Cardiac muscle cell (in vitro differentiated cells and primary cell): ENCODE measurements at regions not wholly inside any gene's neighbourhood (a gene's known extent, or its start where the extent isn't known, plus 50 kb on each side); places are given as distances from the start of the nearest gene placed in this dataset.
A peak's percentile ranks its signal among the peaks of the same experiment; 100 is the strongest.
"Not testable (repeated sequence)": the region's sequence is repeated elsewhere in the genome, so short reads cannot be mapped to it uniquely, and the experiment has no call there.

ENCODE experiments used
- DNase-seq, 2 donors: peaks; one replicate each; pipeline versions ENCODE4 v3.0.0 to v3.0.0-alpha.2; 2010 to 2017; ENCODE audit warnings: low read depth in 1 of 2, low spot score in 1 of 2
- H3K27ac ChIP-seq: fragments of 200-600 bp; sonication (generic); 2 replicates; pipeline ENCODE4 v1.5.1; 2016
- H3K27me3 ChIP-seq: fragments of 200-600 bp; sonication (generic); 2 replicates; pipeline ENCODE4 v1.6.0; 2016; ENCODE audit warnings: control low read depth
- H3K36me3 ChIP-seq: fragments of 200-600 bp; sonication (generic); 2 replicates; pipeline ENCODE4 v1.5.1; 2016; ENCODE audit warnings: control low read depth
- H3K4me1 ChIP-seq: fragments of 200-600 bp; sonication (generic); 2 replicates; pipeline ENCODE4 v1.8.1; 2017; ENCODE audit warnings: low read depth, mild to moderate bottlenecking, mixed run types
- H3K4me3 ChIP-seq: fragments of 200-600 bp; sonication (generic); 2 replicates; pipeline ENCODE4 v1.5.1; 2016; ENCODE audit warnings: mild to moderate bottlenecking
- H3K9me3 ChIP-seq: fragments of 200-600 bp; sonication (generic); 2 replicates; pipeline ENCODE4 v1.5.1; 2017; ENCODE audit warnings: low read depth, mild to moderate bottlenecking, control low read depth
- TF ChIP-seq, protein P1 (sequence below): IDR thresholded peaks from 2 replicates; pipeline ENCODE4 v1.5.1; 2012; ENCODE audit warnings: low read depth, mild to moderate bottlenecking, low read length

DNA sequence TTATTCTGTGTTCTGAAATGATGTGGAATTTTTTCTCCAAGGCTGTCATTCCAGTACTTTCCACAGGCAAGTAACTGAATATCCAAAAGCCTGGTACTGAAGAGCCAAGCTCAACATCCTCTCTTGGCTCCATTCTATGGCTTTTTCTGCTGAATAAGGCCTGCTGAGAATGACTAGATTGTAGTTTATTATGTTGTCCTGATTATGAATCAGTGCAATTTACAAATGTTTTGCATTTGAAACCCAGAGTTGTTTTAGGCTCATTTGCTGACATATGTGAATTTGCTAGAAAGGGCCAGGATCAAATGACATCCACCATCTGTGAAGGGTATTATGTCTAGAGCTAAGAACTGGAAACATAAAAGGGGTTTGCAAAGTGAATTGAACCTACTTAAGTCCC is 596.6 kb downstream of the KCTD12 start:
- no peaks in the 10 kb centered on the region for H3K36me3 ChIP-seq
- no peaks in the 10 kb centered on the region for H3K9me3 ChIP-seq
- TF ChIP-seq, protein P1, sequence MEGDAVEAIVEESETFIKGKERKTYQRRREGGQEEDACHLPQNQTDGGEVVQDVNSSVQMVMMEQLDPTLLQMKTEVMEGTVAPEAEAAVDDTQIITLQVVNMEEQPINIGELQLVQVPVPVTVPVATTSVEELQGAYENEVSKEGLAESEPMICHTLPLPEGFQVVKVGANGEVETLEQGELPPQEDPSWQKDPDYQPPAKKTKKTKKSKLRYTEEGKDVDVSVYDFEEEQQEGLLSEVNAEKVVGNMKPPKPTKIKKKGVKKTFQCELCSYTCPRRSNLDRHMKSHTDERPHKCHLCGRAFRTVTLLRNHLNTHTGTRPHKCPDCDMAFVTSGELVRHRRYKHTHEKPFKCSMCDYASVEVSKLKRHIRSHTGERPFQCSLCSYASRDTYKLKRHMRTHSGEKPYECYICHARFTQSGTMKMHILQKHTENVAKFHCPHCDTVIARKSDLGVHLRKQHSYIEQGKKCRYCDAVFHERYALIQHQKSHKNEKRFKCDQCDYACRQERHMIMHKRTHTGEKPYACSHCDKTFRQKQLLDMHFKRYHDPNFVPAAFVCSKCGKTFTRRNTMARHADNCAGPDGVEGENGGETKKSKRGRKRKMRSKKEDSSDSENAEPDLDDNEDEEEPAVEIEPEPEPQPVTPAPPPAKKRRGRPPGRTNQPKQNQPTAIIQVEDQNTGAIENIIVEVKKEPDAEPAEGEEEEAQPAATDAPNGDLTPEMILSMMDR, result no peak
- H3K27ac ChIP-seq, result no peak overlapping the region
- DNase-seq, result no peak
- no peak overlapping the region for H3K4me3 ChIP-seq
- H3K27me3 ChIP-seq, result no peaks in the 10 kb centered on the region
- H3K4me1 ChIP-seq, result no peaks in the 10 kb centered on the region

GRCh38 chr13:76286178-76286577 is 600.0 kb downstream of the KCTD12 start:
- H3K36me3 ChIP-seq, result no peaks in the 10 kb centered on the region
- TF ChIP-seq, protein P1, result no peak
- H3K4me1 ChIP-seq, result no peaks in the 10 kb centered on the region
- H3K27me3 ChIP-seq, result no peaks in the 10 kb centered on the region
- H3K27ac ChIP-seq, result no peak overlapping the region
- H3K4me3 ChIP-seq, result no peak overlapping the region
- H3K9me3 ChIP-seq, result no peaks in the 10 kb centered on the region
- DNase-seq, result peak in 1 of 2 donors; percentile 77

DNA sequence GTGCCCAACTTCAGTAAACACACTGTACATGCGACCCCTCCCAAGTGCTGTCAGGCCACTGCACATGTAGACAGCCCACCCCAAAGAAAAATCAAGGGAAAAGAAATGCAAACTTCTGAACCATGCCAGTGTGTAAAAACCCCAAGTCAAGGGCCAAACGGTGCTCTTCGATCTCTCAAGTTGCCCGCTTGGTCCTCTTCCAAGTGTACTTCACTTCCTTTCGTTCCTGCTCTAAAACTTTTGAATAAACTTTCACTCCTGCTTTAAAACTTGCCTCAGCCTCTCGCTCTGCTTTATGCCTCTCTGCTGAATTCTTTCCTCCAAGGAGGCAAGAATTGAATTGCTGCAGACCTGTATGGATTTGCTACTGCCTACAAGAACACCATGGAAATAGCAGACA is 600.7 kb downstream of the KCTD12 start:
- no peak for DNase-seq
- TF ChIP-seq, protein P1, result no peak
- no peaks in the 10 kb centered on the region for H3K9me3 ChIP-seq
- no peaks in the 10 kb centered on the region for H3K27me3 ChIP-seq
- H3K4me3 ChIP-seq, result no peak overlapping the region
- H3K4me1 ChIP-seq, result no peaks in the 10 kb centered on the region
- no peak overlapping the region for H3K27ac ChIP-seq
- no peaks in the 10 kb centered on the region for H3K36me3 ChIP-seq

DNA sequence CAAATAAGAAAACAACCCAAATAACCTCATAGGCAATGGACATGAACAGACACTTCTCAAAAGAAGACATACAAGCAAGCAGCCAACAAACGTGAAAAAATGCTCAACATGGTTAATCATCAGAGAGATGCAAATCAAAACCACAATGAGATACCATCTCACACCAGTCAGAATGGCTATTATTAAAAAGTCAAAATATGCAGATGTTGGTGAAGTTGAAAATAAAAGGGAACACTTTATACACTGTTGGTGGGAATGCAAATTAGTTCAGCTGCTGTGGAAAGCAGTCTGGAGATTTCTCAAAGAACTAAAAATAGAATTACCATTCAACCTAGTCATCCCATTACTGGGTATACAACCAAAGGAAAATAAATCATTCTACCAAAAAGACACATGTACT is 606.4 kb downstream of the KCTD12 start:
- not testable (repeated sequence) for H3K4me1 ChIP-seq, H3K4me3 ChIP-seq, H3K27me3 ChIP-seq, H3K9me3 ChIP-seq, DNase-seq, H3K36me3 ChIP-seq, H3K27ac ChIP-seq

- TF ChIP-seq, protein P1, result no peak
- Histone ChIP-seq H3K4me1 (no peaks in the 10 kb centered on the region), H3K27me3 (no peaks in the 10 kb centered on the region), H3K9me3 (no peaks in the 10 kb centered on the region), H3K36me3 (no peaks in the 10 kb centered on the region), H3K4me3 (no peak overlapping the region), H3K27ac (no peak overlapping the region)
- DNase-seq, result no peak
Measured at GRCh38 chr13:76271728-76272232, 614.4 kb downstream of the KCTD12 start.

GRCh38 chr13:76268307-76268706 is 617.9 kb downstream of the KCTD12 start:
- H3K4me3 ChIP-seq, H3K9me3 ChIP-seq, DNase-seq, H3K36me3 ChIP-seq, H3K4me1 ChIP-seq, H3K27ac ChIP-seq, H3K27me3 ChIP-seq: not testable (repeated sequence)

DNA sequence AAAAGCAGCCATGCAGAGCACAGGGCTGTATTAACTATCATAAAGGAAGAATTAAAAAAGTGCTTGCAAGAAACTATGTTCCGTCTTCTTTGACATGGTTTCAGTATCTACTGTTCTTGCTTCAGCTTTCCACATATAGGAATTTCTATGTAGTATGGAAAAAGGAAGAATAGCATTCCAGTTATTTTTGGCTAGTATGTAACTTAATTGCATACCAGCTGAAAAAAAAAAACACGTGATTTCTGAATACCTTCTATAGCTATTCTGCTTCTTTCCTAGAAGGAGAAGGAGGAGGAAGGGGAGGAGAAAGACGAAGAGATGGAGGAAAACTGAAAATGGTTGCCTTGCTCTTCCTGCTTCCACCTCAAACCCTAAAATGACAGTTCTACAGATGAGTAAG is 619.0 kb downstream of the KCTD12 start:
- H3K36me3 ChIP-seq, result no peaks in the 10 kb centered on the region
- no peak for DNase-seq
- TF ChIP-seq, protein P1, result no peak
- H3K27me3 ChIP-seq, result no peaks in the 10 kb centered on the region
- no peak overlapping the region for H3K4me3 ChIP-seq
- H3K9me3 ChIP-seq, result no peaks in the 10 kb centered on the region
- H3K27ac ChIP-seq, result no peak overlapping the region
- H3K4me1 ChIP-seq, result no peaks in the 10 kb centered on the region
